Neuronal stem cell (in vitro differentiated cells): ENCODE measurements at regions not wholly inside any gene's neighbourhood (a gene's known extent, or its start where the extent isn't known, plus 50 kb on each side); places are given as distances from the start of the nearest gene placed in this dataset.

Source experiments
- DNase-seq: peaks from one replicate; pipeline ENCODE4 v3.0.0-alpha.2; 2013; ENCODE audit warnings: low spot score
- H2AFZ ChIP-seq: one replicate; pipeline ENCODE4 v1.6.1; 2013; ENCODE audit warnings: mild to moderate bottlenecking, low read length, inconsistent platforms
- H2AK5ac ChIP-seq: 2 replicates; pipeline ENCODE4 v1.6.1; 2013; ENCODE audit warnings: low read depth, mild to moderate bottlenecking, inconsistent platforms, low read length, moderate library complexity, mixed read lengths
- H2BK120ac ChIP-seq: 2 replicates; pipeline ENCODE4 v1.6.1; 2013; ENCODE audit warnings: low read depth, mild to moderate bottlenecking, inconsistent platforms, low read length, moderate library complexity, mixed read lengths
- H2BK12ac ChIP-seq: one replicate; pipeline ENCODE4 v1.6.1; 2013; ENCODE audit warnings: low read length, inconsistent platforms
- H2BK15ac ChIP-seq: 2 replicates; pipeline ENCODE4 v1.6.1; 2013; ENCODE audit warnings: mild to moderate bottlenecking, low read length, inconsistent platforms, mixed read lengths
- H2BK5ac ChIP-seq: one replicate; pipeline ENCODE4 v1.6.1; 2013; ENCODE audit warnings: inconsistent platforms, mild to moderate bottlenecking, low read length, moderate library complexity
- H3K14ac ChIP-seq: one replicate; pipeline ENCODE4 v1.6.1; 2013; ENCODE audit warnings: low read length, inconsistent platforms
- H3K18ac ChIP-seq: 2 replicates; pipeline ENCODE4 v1.6.1; 2013; ENCODE audit warnings: low read length, inconsistent platforms
- H3K23ac ChIP-seq: 2 replicates; pipeline ENCODE4 v1.6.1; 2013; ENCODE audit warnings: low read depth, mild to moderate bottlenecking, mixed read lengths, low read length, inconsistent platforms; ENCODE audit not compliant: poor library complexity
- H3K27ac ChIP-seq: replicated peaks from 3 replicates; pipeline ENCODE4 v1.5.1; 2013; ENCODE audit warnings: low read length, inconsistent platforms
- H3K27me3 ChIP-seq, 3 experiments: 2 replicates each; pipeline ENCODE4 v1.6.1; 2013; ENCODE audit warnings: low read length in 3 of 3, mild to moderate bottlenecking in 2 of 3, inconsistent platforms in 1 of 3, low read depth in 1 of 3, mixed read lengths in 1 of 3, moderate library complexity in 1 of 3; ENCODE audit not compliant: control insufficient read depth in 3 of 3, insufficient read depth in 3 of 3
- H3K36me3 ChIP-seq, 2 donors: replicated peaks in 1 of 2; 2 replicates each; pipeline ENCODE4 v1.6.1; 2013; ENCODE audit warnings: low read length in 2 of 2; ENCODE audit not compliant: control insufficient read depth in 2 of 2, insufficient read depth in 2 of 2
- H3K4ac ChIP-seq: 2 replicates; pipeline ENCODE4 v1.6.1; 2013; ENCODE audit warnings: inconsistent platforms, mild to moderate bottlenecking, low read length, moderate library complexity
- H3K4me1 ChIP-seq, 2 donors: 1 replicate in 1 of 2; 2 replicates in 1 of 2; pipeline ENCODE4 v1.6.1; 2013; ENCODE audit warnings: low read length in 2 of 2, low read depth in 1 of 2; ENCODE audit not compliant: control insufficient read depth in 2 of 2, insufficient read depth in 1 of 2
- H3K4me2 ChIP-seq: one replicate; pipeline ENCODE4 v1.6.1; 2013; ENCODE audit warnings: mild to moderate bottlenecking, low read length, inconsistent platforms; ENCODE audit not compliant: insufficient read depth, poor library complexity, severe bottlenecking
- H3K4me3 ChIP-seq, 2 donors: 2 replicates each; pipeline ENCODE4 v1.5.1; 2013; ENCODE audit warnings: low read length in 2 of 2, mild to moderate bottlenecking in 2 of 2, inconsistent platforms in 1 of 2, moderate library complexity in 1 of 2
- H3K79me1 ChIP-seq: one replicate; pipeline ENCODE4 v1.6.1; 2013; ENCODE audit warnings: low read depth, mild to moderate bottlenecking, inconsistent platforms, low read length, moderate library complexity
- H3K9ac ChIP-seq: one replicate; pipeline ENCODE4 v1.6.1; 2013; ENCODE audit warnings: mild to moderate bottlenecking, low read depth, low read length, inconsistent platforms; ENCODE audit not compliant: poor library complexity
- H3K9me3 ChIP-seq, 2 donors: replicated peaks in 1 of 2; 2 replicates each; pipeline versions ENCODE3 to v1.6.1; 2013; ENCODE audit warnings: low read length in 2 of 2, mild to moderate bottlenecking in 2 of 2, inconsistent platforms in 1 of 2, low read depth in 1 of 2, mixed read lengths in 1 of 2, moderate library complexity in 1 of 2; ENCODE audit not compliant: control insufficient read depth in 2 of 2, insufficient read depth in 1 of 2
- H4K8ac ChIP-seq: one replicate; pipeline ENCODE4 v1.6.1; 2013; ENCODE audit warnings: low read depth, mild to moderate bottlenecking, inconsistent platforms, low read length, moderate library complexity
- H4K91ac ChIP-seq: one replicate; pipeline ENCODE4 v1.6.1; 2013; ENCODE audit warnings: low read length, low read depth, mild to moderate bottlenecking, inconsistent platforms; ENCODE audit not compliant: poor library complexity
- WGBS, 2 donors: extraction: QIAGEN DNeasy Blood & Tissue Kit; methylation state at CpG; one replicate each; pipeline ENCODE4 v1.1.7; 2013; ENCODE audit warnings: missing lambda C conversion rate in 2 of 2, mixed read lengths in 1 of 2; ENCODE audit not compliant: insufficient read length in 2 of 2, insufficient replicate concordance in 1 of 2; ENCODE audit errors: extremely low coverage in 2 of 2; 5-methylcytosine and 5-hydroxymethylcytosine counted together

DNA sequence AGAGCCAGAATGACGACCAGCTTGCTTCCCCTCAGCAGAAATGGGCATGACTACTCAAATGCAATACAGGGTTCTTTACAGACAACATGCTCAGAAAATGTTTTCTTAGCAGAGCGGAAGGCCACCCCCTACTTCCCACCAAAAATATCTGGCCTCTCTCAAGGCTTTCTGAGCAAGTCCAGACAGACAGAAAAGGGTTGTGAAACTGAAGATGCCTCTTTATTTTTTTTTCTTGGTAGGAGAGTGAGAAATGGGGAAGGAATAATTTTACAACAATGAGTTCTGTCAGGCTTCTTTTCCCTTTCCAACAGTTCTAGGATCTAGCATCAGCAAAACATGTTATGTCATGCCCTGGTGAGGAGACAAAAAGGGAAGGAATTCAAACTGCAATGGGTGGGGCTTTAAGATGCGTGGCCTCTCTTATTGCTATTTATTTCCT lies 172.0 kb upstream of the CAMK1G start:
- no peak for DNase-seq
- H3K4ac ChIP-seq, result no peak overlapping the region

DNA sequence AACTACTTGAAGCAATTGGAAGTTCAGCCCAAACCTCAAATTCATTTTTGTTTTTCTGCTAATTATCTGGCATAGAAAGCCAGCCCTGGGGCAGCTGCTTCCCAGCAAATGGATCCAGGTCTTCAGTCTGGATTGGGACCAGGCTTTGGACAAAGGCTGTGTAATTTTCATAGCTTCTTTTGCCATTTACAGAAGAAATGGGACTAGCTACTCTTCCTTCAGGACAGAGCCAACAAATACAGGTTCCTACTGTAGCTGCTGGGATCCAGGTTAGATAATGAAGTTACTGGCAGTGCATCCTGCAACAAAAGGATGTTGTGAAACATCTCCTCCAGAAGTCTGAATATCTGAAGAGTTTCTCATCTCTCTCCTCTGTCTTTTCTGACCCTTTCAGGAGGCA lies 171.5 kb upstream of the CAMK1G start:
- no peak for DNase-seq
- H3K4me3 ChIP-seq, result no peak overlapping the region
- H3K27me3 ChIP-seq, result no peaks in the 10 kb centered on the region
- H3K4me2 ChIP-seq, result no peak overlapping the region
- no peaks in the 10 kb centered on the region for H3K79me1 ChIP-seq
- H2BK15ac ChIP-seq, result no peak overlapping the region
- H3K4ac ChIP-seq, result no peak overlapping the region
- H2BK5ac ChIP-seq, result no peak overlapping the region
- no peak overlapping the region for H3K27ac ChIP-seq
- no peak overlapping the region for H2AK5ac ChIP-seq
- no peak overlapping the region for H3K9ac ChIP-seq
- no peak overlapping the region for H2BK12ac ChIP-seq
- no peaks in the 10 kb centered on the region for H3K36me3 ChIP-seq
- H3K9me3 ChIP-seq, result no peaks in the 10 kb centered on the region
- H2AFZ ChIP-seq, result peak overlapping the region; percentile 3
- H4K8ac ChIP-seq, result no peak overlapping the region
- peaks cover 0 to 6% of the 10 kb centered on the region in 2 donors for H3K4me1 ChIP-seq
- H4K91ac ChIP-seq, result no peak overlapping the region
- no peak overlapping the region for H3K14ac ChIP-seq
- no peak overlapping the region for H3K18ac ChIP-seq
- H2BK120ac ChIP-seq, result no peak overlapping the region
- no peak overlapping the region for H3K23ac ChIP-seq

More for the DNA sequence above, 172.0 kb upstream of the CAMK1G start:
- H3K14ac ChIP-seq, result no peak overlapping the region
- no peak overlapping the region for H3K4me3 ChIP-seq
- H3K4me2 ChIP-seq, result no peak overlapping the region
- no peak overlapping the region for H4K91ac ChIP-seq
- no peak overlapping the region for H2BK5ac ChIP-seq
- no peak overlapping the region for H3K23ac ChIP-seq
- H2BK12ac ChIP-seq, result no peak overlapping the region
- peak overlapping the region; percentile 3 for H2AFZ ChIP-seq
- no peaks in the 10 kb centered on the region for H3K79me1 ChIP-seq
- no peak overlapping the region for H3K9ac ChIP-seq
- H2BK120ac ChIP-seq, result no peak overlapping the region
- H4K8ac ChIP-seq, result no peak overlapping the region
- H2AK5ac ChIP-seq, result no peak overlapping the region
- no peaks in the 10 kb centered on the region for H3K9me3 ChIP-seq
- no peaks in the 10 kb centered on the region for H3K27me3 ChIP-seq
- H3K4me1 ChIP-seq, result peaks cover 0 to 4% of the 10 kb centered on the region in 2 donors
- H3K27ac ChIP-seq, result no peak overlapping the region
- no peaks in the 10 kb centered on the region for H3K36me3 ChIP-seq
- H3K18ac ChIP-seq, result no peak overlapping the region
- H2BK15ac ChIP-seq, result no peak overlapping the region
- no CpG with 5 or more reads among the region's 3 CpGs for WGBS, 2 donors

DNA sequence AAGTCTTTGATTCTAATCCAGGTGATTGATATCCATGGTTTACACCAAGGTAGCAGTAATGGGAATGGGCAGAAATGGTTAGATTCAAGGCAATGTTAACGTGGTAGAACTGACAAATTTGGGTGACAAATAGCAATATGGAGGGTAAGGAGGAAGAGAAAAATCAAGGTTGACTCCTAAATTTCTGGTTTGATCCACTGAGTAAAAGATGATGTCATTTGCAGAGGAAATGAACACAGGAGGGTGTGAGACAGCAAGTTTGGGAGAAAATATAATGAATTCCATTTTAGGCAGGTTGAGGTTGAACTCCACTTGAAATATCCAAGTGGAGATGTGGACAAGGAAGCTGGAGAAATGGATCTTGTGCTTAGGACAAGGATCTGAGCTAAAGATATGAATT lies 170.9 kb upstream of the CAMK1G start:
- no peak overlapping the region for H2AK5ac ChIP-seq
- H3K18ac ChIP-seq, result no peak overlapping the region
- no peak overlapping the region for H3K9ac ChIP-seq
- no peak overlapping the region for H4K8ac ChIP-seq
- no peak overlapping the region for H3K27ac ChIP-seq
- no peak overlapping the region for H3K4ac ChIP-seq
- no peak overlapping the region for H2BK12ac ChIP-seq
- H4K91ac ChIP-seq, result no peak overlapping the region
- no peaks in the 10 kb centered on the region for H3K79me1 ChIP-seq
- DNase-seq, result no peak
- no peak overlapping the region for H3K14ac ChIP-seq
- H3K4me1 ChIP-seq, result peaks cover 0 to 6% of the 10 kb centered on the region in 2 donors
- no peaks in the 10 kb centered on the region for H3K9me3 ChIP-seq
- no peak overlapping the region for H2BK5ac ChIP-seq
- H3K36me3 ChIP-seq, result no peaks in the 10 kb centered on the region
- no peak overlapping the region for H2BK120ac ChIP-seq
- no peak overlapping the region for H3K23ac ChIP-seq
- H2AFZ ChIP-seq, result no peak overlapping the region
- H3K27me3 ChIP-seq, result no peaks in the 10 kb centered on the region
- no peak overlapping the region for H3K4me2 ChIP-seq
- no peak overlapping the region for H3K4me3 ChIP-seq
- no peak overlapping the region for H2BK15ac ChIP-seq
- no CpG with 5 or more reads among the region's 1 CpG for WGBS, 2 donors

DNA sequence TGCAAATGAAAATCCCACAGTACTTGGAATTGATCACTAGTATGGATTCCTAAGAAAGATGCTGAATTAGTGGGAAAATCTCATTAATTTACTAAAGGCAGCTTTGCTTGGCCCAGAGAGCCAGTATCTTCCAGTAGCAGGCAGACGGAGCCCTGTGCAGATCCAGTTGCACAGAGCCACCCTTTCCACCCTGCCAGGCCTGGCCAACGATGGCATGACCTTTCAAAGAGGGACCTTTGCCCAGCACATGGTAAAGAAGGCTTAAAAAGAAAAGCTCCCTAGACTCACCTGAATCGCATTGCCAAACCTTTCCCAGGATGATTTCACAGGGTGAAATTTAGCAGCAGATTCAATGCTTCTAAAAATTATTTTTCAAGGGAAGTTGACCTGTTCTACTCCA lies 170.5 kb upstream of the CAMK1G start:
- no peak overlapping the region for H3K18ac ChIP-seq
- H4K8ac ChIP-seq, result no peak overlapping the region
- H3K9me3 ChIP-seq, result no peaks in the 10 kb centered on the region
- H3K4me3 ChIP-seq, result no peak overlapping the region
- H3K9ac ChIP-seq, result no peak overlapping the region
- no peaks in the 10 kb centered on the region for H3K27me3 ChIP-seq
- no peak overlapping the region for H3K4ac ChIP-seq
- H3K27ac ChIP-seq, result no peak overlapping the region
- no peak overlapping the region for H4K91ac ChIP-seq
- H2BK5ac ChIP-seq, result no peak overlapping the region
- no peak overlapping the region for H3K14ac ChIP-seq
- peaks cover 0 to 6% of the 10 kb centered on the region in 2 donors for H3K4me1 ChIP-seq
- no peak overlapping the region for H2BK15ac ChIP-seq
- H3K4me2 ChIP-seq, result no peak overlapping the region
- DNase-seq, result no peak
- no peaks in the 10 kb centered on the region for H3K36me3 ChIP-seq
- H2BK120ac ChIP-seq, result no peak overlapping the region
- H3K79me1 ChIP-seq, result no peaks in the 10 kb centered on the region
- H2AFZ ChIP-seq, result no peak overlapping the region
- H2AK5ac ChIP-seq, result no peak overlapping the region
- no CpG with 5 or more reads among the region's 3 CpGs for WGBS, 2 donors
- no peak overlapping the region for H2BK12ac ChIP-seq
- no peak overlapping the region for H3K23ac ChIP-seq
